Keratinocyte (primary cell): ENCODE measurements at regions not wholly inside any gene's neighbourhood (a gene's known extent, or its start where the extent isn't known, plus 50 kb on each side); places are given as distances from the start of the nearest gene placed in this dataset.

Experiments
- DNase-seq: peaks from one replicate; pipeline ENCODE4 v3.0.0-alpha.2; 2011; ENCODE audit warnings: low read depth, missing footprints, low spot score
- FAIRE-seq: peaks from 2 replicates; lab custom pipeline; 2011; peaks lifted over from hg19 to GRCh38; lab: Jason Lieb, UNC
- H2AFZ ChIP-seq: 2 replicates; pipeline ENCODE4 v1.6.0; 2012; ENCODE audit warnings: low read length, control low read depth, inconsistent platforms; ENCODE audit not compliant: control insufficient read depth
- H3K27ac ChIP-seq: 2 replicates; pipeline ENCODE4 v1.5.1; 2011; ENCODE audit warnings: low read length; ENCODE audit not compliant: control insufficient read depth, insufficient read depth
- H3K27me3 ChIP-seq: 3 replicates; pipeline ENCODE4 v1.6.0; 2011; ENCODE audit warnings: low read length; ENCODE audit not compliant: control insufficient read depth, insufficient read depth; ENCODE audit errors: extremely low read depth
- H3K36me3 ChIP-seq, 2 experiments: 2 replicates in 1 of 2; 3 replicates in 1 of 2; pipeline ENCODE4 v1.5.1; 2011; ENCODE audit warnings: low read length in 2 of 2, mild to moderate bottlenecking in 1 of 2; ENCODE audit not compliant: control insufficient read depth in 2 of 2, insufficient read depth in 2 of 2; ENCODE audit errors: extremely low read depth in 1 of 2
- H3K4me1 ChIP-seq: 3 replicates; pipeline ENCODE4 v1.5.1; 2011; ENCODE audit warnings: low read length; ENCODE audit not compliant: control insufficient read depth, insufficient read depth; ENCODE audit errors: extremely low read depth
- H3K4me2 ChIP-seq: 3 replicates; pipeline ENCODE4 v1.6.0; 2011; ENCODE audit warnings: low read depth, low read length; ENCODE audit not compliant: control insufficient read depth, insufficient read depth; ENCODE audit errors: extremely low read depth
- H3K4me3 ChIP-seq, 3 experiments: fragments of 200-600 bp in 1 of 3; sonication (generic) in 1 of 3; 2 replicates in 2 of 3; 3 replicates in 1 of 3; pipeline ENCODE4 v1.5.1; 2011 to 2016; ENCODE audit warnings: low read length in 3 of 3, mild to moderate bottlenecking in 3 of 3, control low read depth in 2 of 3, inconsistent platforms in 1 of 3, low read depth in 1 of 3, mixed read lengths in 1 of 3, mixed run types in 1 of 3, moderate library complexity in 1 of 3; ENCODE audit not compliant: control insufficient read depth in 2 of 3, insufficient read depth in 2 of 3; ENCODE audit errors: extremely low read depth in 1 of 3
- H3K79me2 ChIP-seq: 2 replicates; pipeline ENCODE4 v1.6.0; 2012; ENCODE audit warnings: low read length; ENCODE audit not compliant: control insufficient read depth, insufficient read depth
- H3K9ac ChIP-seq: 3 replicates; pipeline ENCODE4 v1.6.0; 2011; ENCODE audit warnings: low read length; ENCODE audit not compliant: control insufficient read depth, insufficient read depth; ENCODE audit errors: extremely low read depth
- H3K9me1 ChIP-seq: 3 replicates; pipeline ENCODE4 v1.6.0; 2011; ENCODE audit warnings: low read length; ENCODE audit not compliant: control insufficient read depth, insufficient read depth; ENCODE audit errors: extremely low read depth
- H3K9me3 ChIP-seq: 2 replicates; pipeline ENCODE4 v1.5.1; 2012; ENCODE audit warnings: low read depth, low read length; ENCODE audit not compliant: control insufficient read depth
- H4K20me1 ChIP-seq: 3 replicates; pipeline ENCODE4 v1.6.0; 2011; ENCODE audit warnings: low read length; ENCODE audit not compliant: control insufficient read depth, insufficient read depth; ENCODE audit errors: extremely low read depth
- CTCF ChIP-seq, 3 experiments: IDR thresholded peaks in 1 of 3; conservative IDR thresholded peaks in 1 of 3; optimal IDR thresholded peaks in 1 of 3; 2 replicates in 2 of 3; 3 replicates in 1 of 3; pipeline versions ENCODE3 to v1.5.1; 2011; ENCODE audit warnings: low read length in 3 of 3, mild to moderate bottlenecking in 3 of 3, moderate library complexity in 2 of 3, control low read depth in 1 of 3, inconsistent platforms in 1 of 3; ENCODE audit not compliant: insufficient read depth in 2 of 3; ENCODE audit errors: extremely low read depth in 1 of 3
- EZH2 ChIP-seq: IDR thresholded peaks from one replicate; pipeline ENCODE4 v1.6.1; 2012; ENCODE audit warnings: inconsistent platforms, mild to moderate bottlenecking, low read length, moderate library complexity
- dilution Hi-C: fragments of 300-500 bp; cut with MboI; formaldehyde crosslinking; loops from one replicate; pipeline ENCODE4 v1.7.0; 2020; ENCODE audit warnings: low sequenced_read_pairs; ENCODE audit not compliant: extremely low pct_ligation_motif_present

- no peak for FAIRE-seq
- peaks cover 5% of the 10 kb centered on the region for H3K4me1 ChIP-seq
- DNase-seq: no peak
- no peaks in the 10 kb centered on the region for H3K9me3 ChIP-seq
- no peak overlapping the region for H3K4me3 ChIP-seq
- TF ChIP-seq EZH2 (no peak), CTCF (optimal IDR thresholded peaks at IDR 0.05 in 1 of 3, IDR thresholded peaks at IDR 0.05 in 1 of 3, conservative IDR thresholded peaks at IDR 0.05 in 1 of 3; ENCODE audit: extremely low read depth in 1 of 3, insufficient read depth in 2 of 3, low read length in 3 of 3) (no peak)
- no peaks in the 10 kb centered on the region for H3K36me3 ChIP-seq
- H3K9me1 ChIP-seq: no peaks in the 10 kb centered on the region
- no peak overlapping the region for H3K27ac ChIP-seq
- peaks cover under 1% of the 10 kb centered on the region for H3K27me3 ChIP-seq
- dilution Hi-C loops: loop anchor here (25.0 kb wide), 1 partner anchor 147 kb away; no protein-coding TSS in a partner anchor
- H2AFZ ChIP-seq: no peak overlapping the region
- H4K20me1 ChIP-seq: no peaks in the 10 kb centered on the region
- H3K9ac ChIP-seq: no peak overlapping the region
- no peak overlapping the region for H3K4me2 ChIP-seq
- H3K79me2 ChIP-seq: no peaks in the 10 kb centered on the region
Observed at GRCh38 chr11:123258877-123259276, 63.8 kb upstream of the CLMP start.

- Histone ChIP-seq H3K9me3 (no peaks in the 10 kb centered on the region), H3K79me2 (no peaks in the 10 kb centered on the region), H3K4me1 (peaks cover 5% of the 10 kb centered on the region), H2AFZ (no peak overlapping the region), H3K4me3 (no peak overlapping the region), H3K9me1 (no peaks in the 10 kb centered on the region), H3K4me2 (no peak overlapping the region), H3K36me3 (no peaks in the 10 kb centered on the region), H3K27me3 (no peaks in the 10 kb centered on the region), H4K20me1 (no peaks in the 10 kb centered on the region), H3K27ac (no peak overlapping the region), H3K9ac (no peak overlapping the region)
- no peak for DNase-seq
- TF ChIP-seq CTCF (optimal IDR thresholded peaks at IDR 0.05 in 1 of 3, IDR thresholded peaks at IDR 0.05 in 1 of 3, conservative IDR thresholded peaks at IDR 0.05 in 1 of 3; ENCODE audit: extremely low read depth in 1 of 3, insufficient read depth in 2 of 3, low read length in 3 of 3) (no peak), EZH2 (no peak)
- dilution Hi-C loops: loop anchor here (25.0 kb wide), 1 partner anchor 145 kb away; no protein-coding TSS in a partner anchor
- no peak for FAIRE-seq
Observed at GRCh38 chr11:123257370-123257769, 62.3 kb upstream of the CLMP start.
